HCT116 (cell line): ENCODE measurements at regions not wholly inside any gene's neighbourhood (a gene's known extent, or its start where the extent isn't known, plus 50 kb on each side); places are given as distances from the start of the nearest gene placed in this dataset.

Experiments
- ATAC-seq: fragments of 200-7000 bp; cut with Tn5 transposase; 2 replicates; pipeline ENCODE4 v1.9.1; 2020; ENCODE audit warnings: mild to moderate bottlenecking, moderate library complexity
- BruUV-seq: library from RNA; stranded (reverse); fragments of 400-500 nt; replicated peaks from 2 replicates; lab custom pipeline; 2021; lab: Mats Ljungman, UMichigan
- CTCF ChIA-PET: fragments of 300-600 bp; sonication (Branson Sonifier 250); formaldehyde crosslinking; loops from one replicate; lab custom pipeline; 2021; ENCODE audit warnings: antibody characterized with exemption; lab: Charles Lee
- POLR2A ChIA-PET: fragments of 300-600, 350-600 bp; sonication (Branson Sonifier 250); formaldehyde crosslinking; loops from one replicate; lab custom pipeline; 2021; ENCODE audit warnings: antibody characterized with exemption; lab: Charles Lee
- RAD21 ChIA-PET, 2 experiments: fragments of 300-600 bp; sonication (Branson Sonifier 250); formaldehyde crosslinking; loops; one replicate each; lab custom pipeline; 2023; ENCODE audit warnings: low total read pairs in 2 of 2; ENCODE audit not compliant: uncharacterized antibody in 2 of 2, unreplicated experiment in 2 of 2, low non-redundant PET in 1 of 2; lab: Charles Lee
- DNase-seq: peaks from one replicate; pipeline ENCODE4 v3.0.0-alpha.2; 2010; ENCODE audit warnings: low read depth, low spot score
- H2AFZ ChIP-seq: fragments of 200-600 bp; shearing (Covaris generic), sonication (generic); 2 replicates; pipeline ENCODE4 v1.6.1; 2017; ENCODE audit warnings: low read depth, mixed run types, mixed read lengths, antibody characterized with exemption, low read length; ENCODE audit not compliant: poor library complexity, severe bottlenecking
- H3K27ac ChIP-seq: 2 replicates; pipeline ENCODE4 v1.5.1; 2012; ENCODE audit warnings: low read depth, low read length
- H3K27me3 ChIP-seq: fragments of 200-600 bp; sonication (generic); 2 replicates; pipeline ENCODE4 v1.6.1; 2016; ENCODE audit warnings: mixed run types, low read length, mixed read lengths; ENCODE audit not compliant: insufficient read depth
- H3K36me3 ChIP-seq, 2 experiments: fragments of 200-500 bp in 1 of 2; fragments of 200-600 bp in 1 of 2; sonication (Bioruptor generic) in 1 of 2; sonication (generic) in 1 of 2; 2 replicates each; pipeline versions ENCODE4 v1.5.1 to v1.6.1; 2014 to 2016; ENCODE audit warnings: low read length in 2 of 2, inconsistent platforms in 1 of 2, mixed read lengths in 1 of 2, mixed run types in 1 of 2; ENCODE audit not compliant: insufficient read depth in 2 of 2, control insufficient read depth in 1 of 2
- H3K4me1 ChIP-seq, 2 experiments: fragments of 200-600 bp in 1 of 2; sonication (generic) in 1 of 2; 2 replicates each; pipeline versions ENCODE4 v1.5.1 to v1.6.1; 2012 to 2017; ENCODE audit warnings: low read length in 2 of 2, inconsistent platforms in 1 of 2, mild to moderate bottlenecking in 1 of 2, mixed read lengths in 1 of 2, mixed run types in 1 of 2, moderate library complexity in 1 of 2; ENCODE audit not compliant: insufficient read depth in 2 of 2, control insufficient read depth in 1 of 2
- H3K4me2 ChIP-seq: fragments of 200-600 bp; sonication (generic); 2 replicates; pipeline ENCODE4 v1.6.1; 2017; ENCODE audit warnings: mixed run types, low read length, mixed read lengths
- H3K4me3 ChIP-seq, 2 experiments: fragments of 200-600 bp in 1 of 2; sonication (generic) in 1 of 2; replicated peaks in 1 of 2; 2 replicates each; pipeline ENCODE4 v1.5.1; 2011 to 2016; ENCODE audit warnings: low read length in 2 of 2, control low read depth in 1 of 2, low read depth in 1 of 2, mild to moderate bottlenecking in 1 of 2, mixed read lengths in 1 of 2, mixed run types in 1 of 2
- H3K79me2 ChIP-seq: fragments of 200-600 bp; sonication (generic); 2 replicates; pipeline ENCODE4 v1.6.1; 2017; ENCODE audit warnings: mild to moderate bottlenecking, mixed run types, low read length, moderate library complexity, mixed read lengths; ENCODE audit not compliant: insufficient read depth
- H3K9ac ChIP-seq: fragments of 200-600 bp; sonication (generic); 2 replicates; pipeline ENCODE4 v1.6.1; 2016; ENCODE audit warnings: low read length, mixed read lengths
- H3K9me2 ChIP-seq: fragments of 200-600 bp; sonication (generic), shearing (Covaris generic); 2 replicates; pipeline ENCODE4 v1.6.1; 2017; ENCODE audit warnings: mixed run types, mild to moderate bottlenecking, moderate library complexity; ENCODE audit not compliant: insufficient read depth
- H3K9me3 ChIP-seq, 2 experiments: fragments of 200-500 bp in 1 of 2; fragments of 200-600 bp in 1 of 2; sonication (Bioruptor generic) in 1 of 2; sonication (generic) in 1 of 2; 2 replicates each; pipeline ENCODE4 v1.6.1; 2014 to 2017; ENCODE audit warnings: low read length in 2 of 2, mixed read lengths in 2 of 2, inconsistent platforms in 1 of 2, low read depth in 1 of 2, mild to moderate bottlenecking in 1 of 2, mixed run types in 1 of 2, moderate library complexity in 1 of 2; ENCODE audit not compliant: control insufficient read depth in 1 of 2, insufficient read depth in 1 of 2
- H4K20me1 ChIP-seq: fragments of 200-600 bp; sonication (generic), shearing (Covaris generic); 2 replicates; pipeline ENCODE4 v1.6.1; 2017; ENCODE audit warnings: mixed run types, mild to moderate bottlenecking, moderate library complexity; ENCODE audit not compliant: insufficient read depth
- CBX3 ChIP-seq: IDR thresholded peaks from 2 replicates; pipeline ENCODE4 v1.6.1; 2012; ENCODE audit warnings: low read depth
- CEBPB ChIP-seq: IDR thresholded peaks from 2 replicates; pipeline ENCODE4 v1.6.1; 2012; ENCODE audit warnings: low read depth
- ELF1 ChIP-seq: IDR thresholded peaks from 2 replicates; pipeline ENCODE4 v1.6.1; 2012; ENCODE audit warnings: low read depth, borderline replicate concordance
- EZH2 ChIP-seq: fragments of 200-600 bp; sonication (generic); IDR thresholded peaks from 2 replicates; pipeline ENCODE4 v1.6.1; 2017; ENCODE audit warnings: antibody characterized with exemption, mixed run types
- FOSL1 ChIP-seq: IDR thresholded peaks from 2 replicates; pipeline ENCODE4 v1.6.1; 2012; ENCODE audit warnings: low read depth
- MAX ChIP-seq: IDR thresholded peaks from 2 replicates; pipeline ENCODE4 v1.6.1; 2012
- POLR2AphosphoS5 ChIP-seq: IDR thresholded peaks from 2 replicates; pipeline ENCODE4 v1.6.1; 2011; ENCODE audit warnings: mild to moderate bottlenecking, low read depth, low read length, moderate library complexity
- RAD21 ChIP-seq: IDR thresholded peaks from 2 replicates; pipeline ENCODE4 v1.6.1; 2012; ENCODE audit warnings: low read depth, mild to moderate bottlenecking
- SP1 ChIP-seq: IDR thresholded peaks from 2 replicates; pipeline ENCODE4 v1.6.1; 2012; ENCODE audit warnings: low read depth
- SRF ChIP-seq: IDR thresholded peaks from 2 replicates; pipeline ENCODE4 v1.6.1; 2012; ENCODE audit warnings: low read depth
- YY1 ChIP-seq: IDR thresholded peaks from 2 replicates; pipeline ENCODE4 v1.6.1; 2011; ENCODE audit warnings: low read length, low read depth, moderate library complexity, mild to moderate bottlenecking; ENCODE audit not compliant: insufficient replicate concordance; ENCODE audit errors: extremely low read depth
- ZBTB33 ChIP-seq: IDR thresholded peaks from 2 replicates; pipeline ENCODE4 v1.6.1; 2011; ENCODE audit warnings: mild to moderate bottlenecking, low read length, moderate library complexity; ENCODE audit not compliant: insufficient replicate concordance; ENCODE audit errors: extremely low read depth
- ZFX ChIP-seq: fragments of 450-650 bp; IDR thresholded peaks from 2 replicates; pipeline ENCODE4 v1.6.1; 2017
- intact Hi-C: fragments of 100-400 bp; cut with micrococcal nuclease; formaldehyde crosslinking; loops from 2 replicates; pipeline ENCODE4 v1.10.0; 2022

GRCh38 chr2:13616059-13616458 is 899.3 kb downstream of the TRIB2 start:
- Histone ChIP-seq H4K20me1 (no peaks in the 10 kb centered on the region), H3K4me2 (no peak overlapping the region), H2AFZ (no peak overlapping the region), H3K9ac (no peak overlapping the region), H3K36me3 (no peaks in the 10 kb centered on the region), H3K27ac (no peak overlapping the region), H3K79me2 (no peaks in the 10 kb centered on the region), H3K27me3 (no peaks in the 10 kb centered on the region), H3K4me3 (no peak overlapping the region), H3K4me1 (no peaks in the 10 kb centered on the region), H3K9me2 (no peaks in the 10 kb centered on the region), H3K9me3 (peaks cover 0 to 16% of the 10 kb centered on the region in 2 experiments; a peak in 2 of 4 replicates)
- ChIA-PET CTCF (no interaction called here), POLR2A (no interaction called here), RAD21 (no interaction called here)
- TF ChIP-seq MAX, result no peak
- TF ChIP-seq EZH2, result no peak
- DNase-seq, result no peak
- intact Hi-C loops, result no loop called here
- no peak for ATAC-seq
- no TSS peak for BruUV-seq

- Histone ChIP-seq H3K36me3 (no peaks in the 10 kb centered on the region), H3K4me1 (no peaks in the 10 kb centered on the region), H4K20me1 (no peaks in the 10 kb centered on the region), H3K27me3 (no peaks in the 10 kb centered on the region), H3K27ac (no peak overlapping the region), H3K4me2 (no peak overlapping the region), H3K9ac (no peak overlapping the region), H3K9me2 (no peaks in the 10 kb centered on the region), H2AFZ (no peak overlapping the region), H3K4me3 (no peak overlapping the region), H3K9me3 (peaks cover 0 to 14% of the 10 kb centered on the region in 2 experiments; a peak in 2 of 4 replicates), H3K79me2 (no peaks in the 10 kb centered on the region)
- DNase-seq, result no peak
- ATAC-seq, result no peak
- ChIA-PET RAD21 (no interaction called here), POLR2A (no interaction called here), CTCF (no interaction called here)
- no peak for TF ChIP-seq CEBPB
- TF ChIP-seq SRF, result no peak
- no peak for TF ChIP-seq CBX3
- no peak for TF ChIP-seq ZFX
- TF ChIP-seq POLR2AphosphoS5, result no peak
- TF ChIP-seq ELF1, result no peak
- TF ChIP-seq EZH2, result no peak
- no peak for TF ChIP-seq YY1
- TF ChIP-seq SP1, result no peak
- TF ChIP-seq ZBTB33, result no peak
- TF ChIP-seq RAD21, result no peak
- TF ChIP-seq FOSL1, result no peak
- TF ChIP-seq MAX, result no peak
- no TSS peak for BruUV-seq
- intact Hi-C loops, result no loop called here
These were observed 899.9 kb downstream of the TRIB2 start for GRCh38 chr2:13616616-13617015.
